GM21515 (cell line): ENCODE measurements at regions not wholly inside any gene's neighbourhood (a gene's known extent, or its start where the extent isn't known, plus 50 kb on each side); places are given as distances from the start of the nearest gene placed in this dataset.
"Not testable (repeated sequence)": the region's sequence is repeated elsewhere in the genome, so short reads cannot be mapped to it uniquely, and the experiment has no call there.

Experiments
- ATAC-seq: cut with Tn5 transposase; IDR thresholded peaks from one replicate; pipeline ENCODE4 v1.9.1; 2021; ENCODE audit not compliant: unreplicated experiment

GRCh38 chr6:86478316-86478715 lies 459.0 kb upstream of the HTR1E start:
- not testable (repeated sequence) for ATAC-seq

DNA sequence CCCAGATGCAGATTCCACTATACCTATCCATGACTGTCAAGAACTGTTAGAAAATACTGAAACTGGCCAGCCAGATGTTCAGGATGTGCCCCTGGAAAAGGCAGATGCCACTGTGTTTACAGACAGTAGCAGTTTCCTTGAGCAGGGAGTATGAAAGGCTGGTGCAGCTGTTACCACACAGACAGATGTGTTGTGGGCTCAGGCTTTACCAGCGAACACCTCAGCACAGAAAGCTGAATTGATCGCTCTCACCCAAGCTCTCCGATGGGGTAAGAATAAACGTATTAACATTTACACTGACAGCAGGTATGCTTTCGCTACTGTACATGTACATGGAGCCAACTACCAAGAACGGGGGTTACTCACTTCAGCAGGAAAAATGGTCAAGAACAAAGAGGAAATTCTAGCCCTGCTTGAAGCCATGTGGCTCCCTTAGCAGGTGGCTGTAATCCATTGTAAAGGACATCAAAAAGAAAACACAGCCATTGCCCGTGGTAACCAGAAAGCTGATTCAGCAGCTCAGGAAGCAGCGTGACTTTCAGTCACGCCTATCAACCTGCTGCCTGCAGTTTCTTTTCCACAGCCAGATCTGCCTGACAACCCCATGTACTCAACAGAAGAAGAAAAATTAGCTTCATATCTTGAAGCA lies 459.7 kb upstream of the HTR1E start:
- no peak for ATAC-seq

GRCh38 chr6:86476311-86476710 lies 461.0 kb upstream of the HTR1E start:
- ATAC-seq: no peak

DNA sequence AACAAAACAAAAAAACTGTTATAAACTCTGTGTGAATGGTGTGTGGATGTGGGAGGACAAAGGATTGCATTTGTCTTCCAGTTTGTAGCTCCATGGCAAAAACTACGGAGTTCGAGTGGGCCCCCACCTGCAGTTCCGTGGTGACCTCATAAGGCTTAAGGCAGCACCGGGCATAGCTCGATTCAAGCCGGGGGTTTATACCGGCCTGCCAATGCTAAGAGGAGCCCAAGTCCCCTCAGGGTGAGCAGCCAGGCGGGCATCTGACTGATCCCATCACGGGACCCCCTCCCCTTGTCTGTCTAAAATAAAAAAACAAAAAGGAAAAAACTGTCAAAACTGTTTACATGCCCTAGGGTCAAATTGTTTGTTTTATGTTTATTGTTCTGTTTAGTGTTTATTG lies 463.2 kb upstream of the HTR1E start:
- ATAC-seq: no peak

DNA sequence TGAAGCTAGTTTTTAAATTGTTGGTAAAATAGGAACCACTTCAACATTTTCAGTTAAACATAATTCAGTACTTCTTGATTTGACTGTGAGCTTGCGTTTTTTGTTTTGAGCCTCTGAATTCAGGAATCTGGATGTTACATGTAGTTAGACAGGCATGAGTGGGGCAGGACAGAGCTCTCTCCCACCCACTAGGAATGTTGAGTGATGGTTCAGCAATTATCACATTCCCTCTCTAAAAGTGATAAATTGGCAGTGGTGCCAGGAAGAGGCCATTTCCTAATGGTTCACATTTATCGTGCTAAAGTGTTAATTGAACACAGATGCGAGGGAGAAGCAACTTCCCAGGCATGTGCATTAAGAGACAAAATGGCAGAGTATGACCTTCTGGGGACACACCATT lies 465.5 kb upstream of the HTR1E start:
- no peak for ATAC-seq

DNA sequence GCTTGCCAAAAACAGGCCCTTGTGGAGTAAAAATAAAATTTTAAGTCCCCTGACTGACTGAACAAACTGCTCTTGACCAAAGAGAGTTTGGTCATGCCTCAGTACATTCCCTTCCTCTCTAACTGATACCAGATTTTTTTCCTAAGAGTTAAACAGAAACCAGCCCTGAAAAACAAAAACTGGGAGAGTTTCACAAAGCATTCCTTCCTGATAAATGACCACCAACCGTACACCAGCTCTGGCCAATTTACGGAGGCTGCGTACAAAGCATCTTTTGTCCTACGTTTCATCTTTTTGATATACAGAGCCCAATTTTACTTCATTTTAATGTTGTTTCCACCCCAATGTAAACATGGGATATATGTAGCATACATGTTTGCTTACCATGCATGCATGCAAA lies 477.4 kb upstream of the HTR1E start:
- no peak for ATAC-seq

GRCh38 chr6:86456821-86457220 lies 480.5 kb upstream of the HTR1E start:
- no peak for ATAC-seq

GRCh38 chr6:86453232-86453631 lies 484.1 kb upstream of the HTR1E start:
- no peak for ATAC-seq

GRCh38 chr6:86448398-86448797 lies 488.9 kb upstream of the HTR1E start:
- ATAC-seq: no peak

DNA sequence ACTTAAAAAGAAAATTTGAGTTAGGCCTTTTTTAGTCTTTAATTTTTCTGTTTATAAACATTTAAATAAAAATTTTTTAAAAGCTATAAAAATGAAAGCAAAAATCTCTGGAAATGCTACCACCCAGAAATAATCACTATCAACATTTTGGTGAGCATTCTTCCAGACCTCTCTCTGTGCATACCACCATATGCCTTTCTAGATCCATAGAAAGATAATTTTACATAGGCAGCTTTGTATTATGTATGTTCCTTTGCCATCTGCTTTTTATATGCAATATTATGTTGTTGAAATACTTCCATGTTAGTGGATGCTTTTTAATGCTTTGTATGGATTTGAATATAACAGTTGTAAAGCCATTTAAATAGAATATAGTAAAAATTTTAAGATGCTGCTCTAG lies 496.7 kb upstream of the HTR1E start:
- no peak for ATAC-seq

DNA sequence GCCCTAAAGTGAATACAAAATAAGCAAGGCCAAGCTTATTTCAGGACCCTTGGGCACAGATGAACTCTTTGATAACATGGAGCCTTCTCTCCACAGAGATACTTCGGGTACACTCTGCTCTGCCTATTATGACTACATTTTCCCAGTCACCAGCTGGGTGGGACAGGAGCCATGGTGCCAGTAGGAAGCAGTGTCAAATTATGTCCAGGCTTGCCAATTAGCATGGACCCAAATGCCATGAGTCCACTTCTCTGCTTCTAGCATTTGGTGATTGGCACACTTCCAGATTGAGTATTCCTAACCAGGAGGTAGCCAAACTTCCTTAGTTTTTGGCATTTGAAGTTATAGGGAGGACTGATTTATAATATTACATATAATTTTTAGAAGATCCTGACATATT lies 513.8 kb upstream of the HTR1E start:
- ATAC-seq: no peak

GRCh38 chr6:86412057-86412456 lies 525.3 kb upstream of the HTR1E start:
- ATAC-seq: no peak

DNA sequence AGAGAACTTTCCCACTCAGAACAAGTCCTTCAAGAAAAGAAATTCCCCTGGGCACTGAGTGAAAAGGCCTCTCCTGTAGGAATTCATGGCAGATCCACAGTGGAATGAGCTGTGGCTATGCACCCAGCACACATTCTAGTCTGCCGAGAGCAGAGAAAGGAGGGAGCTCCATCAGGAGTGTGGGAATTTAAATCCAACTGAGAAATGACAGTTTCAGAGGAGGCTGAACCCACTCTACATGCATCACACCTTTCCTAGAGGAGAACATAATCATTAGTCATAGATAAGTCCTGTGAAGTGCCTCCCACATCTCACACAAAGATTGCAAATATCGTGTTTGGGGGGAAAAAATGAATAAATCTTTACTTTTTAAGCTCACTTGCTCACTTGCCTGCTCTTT lies 530.2 kb upstream of the HTR1E start:
- ATAC-seq: no peak

DNA sequence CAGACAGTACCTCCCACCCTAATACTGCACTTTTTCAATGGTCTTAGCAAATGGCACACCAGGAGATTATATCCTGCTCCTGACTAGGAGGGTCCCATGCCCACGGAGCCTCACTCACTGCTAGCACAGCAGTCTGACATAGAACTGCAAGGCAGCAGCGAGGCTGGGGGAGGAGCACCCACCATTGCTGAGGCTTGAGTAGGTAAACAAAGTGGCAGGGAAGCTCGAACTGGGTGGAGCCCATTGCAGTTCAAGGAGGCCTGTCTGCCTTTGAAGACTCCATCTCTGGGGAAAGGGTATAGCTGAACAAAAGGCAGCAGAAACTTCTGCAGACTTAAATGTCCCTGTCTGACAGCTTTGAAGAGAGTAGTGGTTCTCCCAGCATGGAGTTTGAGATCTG lies 544.5 kb upstream of the HTR1E start:
- ATAC-seq: not testable (repeated sequence)

DNA sequence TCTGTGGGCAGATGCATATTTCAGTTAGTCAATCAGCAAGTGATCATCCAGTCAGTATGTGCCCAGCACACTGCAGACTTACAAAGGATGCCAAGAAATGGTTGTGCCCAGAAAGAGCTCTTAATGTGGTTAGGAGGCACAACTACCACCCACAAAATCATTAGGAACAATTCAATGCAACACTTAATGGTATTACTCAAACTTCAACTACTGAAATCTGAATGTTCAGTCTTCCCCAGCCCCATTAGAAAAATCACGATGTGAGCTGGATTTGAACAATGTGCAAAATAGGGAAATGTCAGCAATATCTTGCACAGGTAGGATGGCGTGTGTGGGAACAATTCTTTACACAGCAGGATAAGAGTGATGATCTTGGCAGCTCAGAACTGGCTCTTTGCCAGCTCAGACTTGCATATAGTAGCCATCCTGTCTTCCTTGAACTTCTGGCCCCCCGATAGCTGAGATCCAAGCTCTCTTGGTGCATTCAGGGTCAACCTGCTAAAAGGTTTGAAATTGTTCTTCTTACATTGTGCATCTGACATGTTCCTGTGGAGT lies 556.7 kb upstream of the HTR1E start:
- no peak for ATAC-seq

DNA sequence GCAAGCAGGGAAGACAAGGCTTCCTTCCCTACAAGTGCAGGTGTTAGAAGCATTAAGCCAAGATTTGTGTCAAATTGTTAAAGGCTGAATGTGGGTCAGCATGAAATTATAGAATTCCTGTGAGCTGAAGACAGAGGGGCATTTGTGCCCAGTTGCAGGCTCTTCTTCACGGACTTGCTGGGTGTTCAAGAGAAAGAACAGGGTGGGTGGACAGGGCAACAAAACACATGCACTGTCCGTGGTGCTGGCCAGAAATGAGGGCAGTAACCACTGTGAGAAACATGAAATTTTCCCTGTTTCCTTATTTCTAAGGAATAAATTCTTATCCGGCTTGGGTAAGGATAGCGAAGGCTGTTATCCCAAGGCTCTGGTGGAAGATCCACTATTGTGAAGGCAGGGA lies 579.5 kb upstream of the HTR1E start:
- no peak for ATAC-seq

GRCh38 chr6:86355271-86355670 lies 582.1 kb upstream of the HTR1E start:
- ATAC-seq: no peak

DNA sequence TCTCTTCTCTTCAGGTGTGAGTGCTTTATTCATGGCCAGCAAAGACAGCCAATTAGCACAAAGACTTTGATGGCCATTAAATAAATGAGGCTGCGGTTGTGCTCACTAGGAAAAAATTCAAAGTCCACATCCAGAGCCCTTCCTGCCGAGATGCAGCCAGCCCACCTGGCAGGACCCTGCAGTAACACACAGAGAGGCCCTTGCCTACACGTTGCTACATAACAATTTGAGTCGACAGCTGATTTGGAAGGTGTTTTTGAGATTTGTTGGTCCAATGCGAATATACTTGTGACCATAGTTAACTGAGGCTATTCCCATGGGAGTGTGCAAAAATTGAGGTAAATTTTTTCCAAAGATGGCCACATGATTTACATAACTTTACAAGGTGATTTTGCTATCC lies 605.4 kb upstream of the HTR1E start:
- no peak for ATAC-seq

DNA sequence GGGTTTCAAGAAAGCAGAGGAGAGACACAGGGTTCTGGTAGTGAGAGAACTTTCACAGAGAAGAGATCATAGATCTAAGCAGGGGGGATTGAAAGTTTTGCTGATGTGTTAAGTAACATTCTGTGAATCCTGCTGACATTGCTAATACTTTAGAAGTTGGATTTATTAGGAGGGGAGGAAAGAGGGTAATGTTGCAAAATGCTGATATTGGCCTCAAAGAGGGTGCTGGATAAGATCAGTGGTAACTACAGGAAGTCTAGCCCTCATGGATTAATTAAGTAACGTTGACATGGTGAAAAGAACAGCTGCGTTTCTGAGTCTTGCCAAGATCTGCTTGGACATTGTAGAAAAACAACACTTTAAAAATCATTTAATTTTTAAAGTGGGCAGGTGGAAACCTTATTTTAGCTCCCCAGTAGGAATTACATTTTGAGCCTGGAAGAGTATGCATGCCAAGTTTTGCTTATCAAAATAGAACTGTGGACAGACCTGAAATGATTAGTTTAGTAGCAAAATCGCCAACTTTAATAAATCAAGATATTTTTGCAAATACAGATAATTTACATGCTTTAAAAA lies 606.0 kb upstream of the HTR1E start:
- no peak for ATAC-seq

- no peak for ATAC-seq
These were observed 631.1 kb upstream of the HTR1E start for GRCh38 chr6:86306210-86306609.

DNA sequence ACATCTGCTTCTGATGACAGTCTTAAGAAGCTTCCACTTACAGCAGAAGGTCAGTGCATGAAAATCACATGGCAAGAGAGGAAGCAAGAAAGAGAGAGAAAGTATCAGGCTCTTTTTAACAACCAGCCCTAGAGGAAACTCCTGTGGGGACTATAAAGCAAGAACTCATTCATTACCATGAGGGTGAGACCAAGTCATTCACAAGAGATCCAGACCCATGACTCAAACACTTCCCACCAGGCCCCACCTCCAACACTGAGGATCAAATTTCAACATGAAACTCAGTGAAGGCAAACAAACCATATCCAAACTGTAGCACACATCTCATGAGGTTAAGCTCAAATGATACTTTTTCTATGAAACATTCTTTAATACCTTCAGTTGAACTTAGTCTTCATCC lies 643.2 kb upstream of the SYNCRIP start:
- ATAC-seq: no peak

DNA sequence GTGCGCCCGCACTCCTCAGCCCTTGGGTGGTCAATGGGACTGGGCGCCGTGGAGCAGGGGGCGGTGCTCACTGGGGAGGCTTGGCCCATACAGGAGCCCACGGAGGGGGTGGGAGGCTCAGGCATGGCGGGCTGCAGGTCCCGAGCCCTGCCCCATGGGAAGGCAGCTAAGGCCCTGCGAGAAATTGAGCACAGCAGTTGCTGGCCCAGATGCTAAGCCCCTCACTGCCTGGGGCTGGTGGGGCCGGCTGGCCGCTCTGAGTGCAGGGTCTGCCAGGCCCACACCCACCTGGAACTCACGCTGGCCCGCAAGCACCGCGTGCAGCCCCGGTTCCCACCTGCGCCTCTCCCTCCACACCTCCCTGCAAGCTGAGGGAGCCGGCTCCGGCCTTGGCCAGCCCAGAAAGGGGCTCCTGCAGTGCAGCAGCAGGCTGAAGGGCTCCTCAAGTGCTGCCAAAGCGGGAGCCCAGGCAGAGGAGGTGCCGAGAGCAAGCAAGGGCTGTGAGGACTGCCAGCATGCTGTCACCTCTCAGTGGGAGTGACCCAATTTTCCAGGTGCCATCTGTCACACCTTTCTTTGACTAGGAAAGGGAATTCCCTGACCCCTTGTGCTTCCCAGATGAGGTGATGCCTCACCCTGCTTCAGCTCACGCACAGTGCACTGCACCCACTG lies 642.3 kb upstream of the SYNCRIP start:
- not testable (repeated sequence) for ATAC-seq
